Peyer's patch (tissue), 4 donors: ENCODE measurements at regions not wholly inside any gene's neighbourhood (a gene's known extent, or its start where the extent isn't known, plus 50 kb on each side); places are given as distances from the start of the nearest gene placed in this dataset.

Experiments used
- CTCF ChIP-seq, 6 experiments: fragments of 450-650 bp in 4 of 6; fragments of 200-600 bp in 2 of 6; sonication (generic) in 1 of 6; IDR thresholded peaks; one replicate each; pipeline ENCODE4 v1.5.1; 2017 to 2019; ENCODE audit warnings: antibody characterized with exemption in 6 of 6, mild to moderate bottlenecking in 3 of 6, moderate library complexity in 1 of 6
- POLR2A ChIP-seq, 2 donors: fragments of 450-650 bp; IDR thresholded peaks; one replicate each; pipeline ENCODE4 v1.5.1; 2017; ENCODE audit warnings: antibody characterized with exemption in 2 of 2, mild to moderate bottlenecking in 2 of 2, moderate library complexity in 2 of 2

- TF ChIP-seq CTCF (IDR thresholded peaks at IDR 0.05) (no peak), POLR2A (IDR thresholded peaks at IDR 0.05) (no peak)
These were observed 408.7 kb upstream of the TMPRSS15 start for GRCh38 chr21:18812308-18812707.
